DOHH2 (cell line): ENCODE measurements at regions not wholly inside any gene's neighbourhood (a gene's known extent, or its start where the extent isn't known, plus 50 kb on each side); places are given as distances from the start of the nearest gene placed in this dataset.

ENCODE experiments used
- H3F3A ChIP-seq: fragments of 200-600 bp; sonication (generic), shearing (Covaris generic); 2 replicates; pipeline ENCODE4 v1.6.0; 2016; ENCODE audit warnings: antibody characterized with exemption, mild to moderate bottlenecking; ENCODE audit not compliant: control insufficient read depth, insufficient read depth
- H3K27ac ChIP-seq: fragments of 200-600 bp; sonication (generic); 2 replicates; pipeline ENCODE4 v1.5.1; 2014; ENCODE audit warnings: low read depth, mild to moderate bottlenecking, low read length, moderate library complexity
- H3K27me3 ChIP-seq: fragments of 200-600 bp; sonication (generic); 2 replicates; pipeline ENCODE4 v1.6.1; 2014; ENCODE audit warnings: mild to moderate bottlenecking, low read length, mixed read lengths; ENCODE audit not compliant: control insufficient read depth
- H3K36me3 ChIP-seq: fragments of 200-600 bp; sonication (generic); 2 replicates; pipeline ENCODE4 v1.6.1; 2014; ENCODE audit warnings: mild to moderate bottlenecking, low read length, moderate library complexity, mixed read lengths; ENCODE audit not compliant: control insufficient read depth
- H3K4me1 ChIP-seq: fragments of 200-600 bp; sonication (generic); 2 replicates; pipeline ENCODE4 v1.6.1; 2014; ENCODE audit warnings: mild to moderate bottlenecking, low read length, mixed read lengths; ENCODE audit not compliant: control insufficient read depth
- H3K4me2 ChIP-seq: fragments of 200-600 bp; sonication (generic); 2 replicates; pipeline ENCODE4 v1.6.0; 2014; ENCODE audit warnings: mild to moderate bottlenecking, low read length, moderate library complexity
- H3K4me3 ChIP-seq: fragments of 200-600 bp; sonication (generic); 2 replicates; pipeline ENCODE4 v1.5.1; 2014; ENCODE audit warnings: mild to moderate bottlenecking, low read length, mixed read lengths
- H3K79me2 ChIP-seq: fragments of 200-600 bp; sonication (generic); 2 replicates; pipeline ENCODE4 v1.6.1; 2014; ENCODE audit warnings: mild to moderate bottlenecking, low read length, mixed read lengths; ENCODE audit not compliant: control insufficient read depth
- H3K9me2 ChIP-seq: fragments of 200-600 bp; sonication (generic); replicated peaks from 2 replicates; pipeline ENCODE4 v1.6.1; 2014; ENCODE audit warnings: mild to moderate bottlenecking, low read length, mixed read lengths; ENCODE audit not compliant: control insufficient read depth
- H3K9me3 ChIP-seq: fragments of 200-600 bp; sonication (generic); 2 replicates; pipeline ENCODE4 v1.6.1; 2014; ENCODE audit warnings: antibody characterized with exemption, low read length, mixed read lengths; ENCODE audit not compliant: control insufficient read depth, insufficient read depth
- H4K20me1 ChIP-seq: fragments of 200-600 bp; sonication (generic); 2 replicates; pipeline ENCODE4 v1.6.0; 2014; ENCODE audit warnings: low read depth, mild to moderate bottlenecking, antibody characterized with exemption, low read length, moderate library complexity; ENCODE audit not compliant: control insufficient read depth, insufficient read depth
- EZH2phosphoT487 ChIP-seq: fragments of 200-600 bp; sonication (generic); IDR thresholded peaks from 2 replicates; pipeline ENCODE4 v1.6.1; 2017; ENCODE audit warnings: borderline replicate concordance, mild to moderate bottlenecking, antibody characterized with exemption, low read length, moderate library complexity, mixed read lengths
- TF ChIP-seq, protein P1 (sequence below): fragments of 200-600 bp; sonication (generic); IDR thresholded peaks from one replicate; pipeline ENCODE4 v1.5.1; 2014; ENCODE audit warnings: antibody characterized with exemption, mild to moderate bottlenecking, low read depth, low read length; ENCODE audit not compliant: poor library complexity, severe bottlenecking

DNA sequence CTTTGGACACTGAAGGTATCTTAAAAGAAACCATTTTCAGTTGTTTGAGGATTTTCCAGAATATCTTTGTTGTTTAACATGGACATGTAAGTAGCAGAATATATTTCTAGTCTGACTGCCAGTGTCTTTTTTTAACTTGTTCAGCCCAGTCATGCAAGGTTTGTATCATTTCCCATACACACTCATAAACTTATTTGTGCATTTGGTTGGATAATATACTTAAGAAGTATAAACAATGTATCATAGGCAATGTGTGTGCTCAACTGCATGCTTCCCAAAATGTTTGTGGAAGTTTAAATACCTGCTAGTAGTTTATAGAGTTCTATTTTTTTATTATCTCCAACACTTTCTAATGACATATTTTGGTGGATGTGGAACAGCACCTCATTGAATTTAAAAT is 707.4 kb upstream of the FBXO33 start:
- Histone ChIP-seq H3K9me2 (no peaks in the 10 kb centered on the region), H3K27ac (no peak overlapping the region), H3K27me3 (no peaks in the 10 kb centered on the region), H3K4me2 (no peak overlapping the region), H3K4me3 (no peak overlapping the region), H3K4me1 (no peaks in the 10 kb centered on the region), H4K20me1 (no peaks in the 10 kb centered on the region), H3K9me3 (no peaks in the 10 kb centered on the region), H3K36me3 (no peaks in the 10 kb centered on the region), H3F3A (no peaks in the 10 kb centered on the region), H3K79me2 (no peaks in the 10 kb centered on the region)
- TF ChIP-seq, protein P1, sequence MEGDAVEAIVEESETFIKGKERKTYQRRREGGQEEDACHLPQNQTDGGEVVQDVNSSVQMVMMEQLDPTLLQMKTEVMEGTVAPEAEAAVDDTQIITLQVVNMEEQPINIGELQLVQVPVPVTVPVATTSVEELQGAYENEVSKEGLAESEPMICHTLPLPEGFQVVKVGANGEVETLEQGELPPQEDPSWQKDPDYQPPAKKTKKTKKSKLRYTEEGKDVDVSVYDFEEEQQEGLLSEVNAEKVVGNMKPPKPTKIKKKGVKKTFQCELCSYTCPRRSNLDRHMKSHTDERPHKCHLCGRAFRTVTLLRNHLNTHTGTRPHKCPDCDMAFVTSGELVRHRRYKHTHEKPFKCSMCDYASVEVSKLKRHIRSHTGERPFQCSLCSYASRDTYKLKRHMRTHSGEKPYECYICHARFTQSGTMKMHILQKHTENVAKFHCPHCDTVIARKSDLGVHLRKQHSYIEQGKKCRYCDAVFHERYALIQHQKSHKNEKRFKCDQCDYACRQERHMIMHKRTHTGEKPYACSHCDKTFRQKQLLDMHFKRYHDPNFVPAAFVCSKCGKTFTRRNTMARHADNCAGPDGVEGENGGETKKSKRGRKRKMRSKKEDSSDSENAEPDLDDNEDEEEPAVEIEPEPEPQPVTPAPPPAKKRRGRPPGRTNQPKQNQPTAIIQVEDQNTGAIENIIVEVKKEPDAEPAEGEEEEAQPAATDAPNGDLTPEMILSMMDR = no peak
- TF ChIP-seq EZH2phosphoT487 = no peak

DNA sequence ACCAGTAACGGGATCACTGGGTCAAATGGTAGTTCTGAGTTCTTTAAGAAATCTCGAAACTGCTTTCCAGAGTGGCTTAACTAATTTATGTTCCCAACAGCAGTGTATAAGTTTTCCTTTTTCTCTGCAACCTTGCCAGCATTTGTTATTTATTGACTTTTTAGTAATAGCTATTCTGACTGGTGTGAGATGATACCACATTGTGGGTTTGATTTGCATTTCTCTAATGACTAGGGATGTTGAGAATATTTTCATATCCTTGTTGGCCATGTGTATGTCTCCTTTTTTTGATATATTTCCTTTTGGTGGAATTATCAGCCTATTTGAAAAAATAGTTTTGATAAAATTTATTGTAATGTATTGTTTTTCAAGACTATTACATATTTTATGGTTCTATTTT is 701.2 kb upstream of the FBXO33 start:
- H3K79me2 ChIP-seq = no peaks in the 10 kb centered on the region
- no peaks in the 10 kb centered on the region for H3K4me1 ChIP-seq
- H3K9me2 ChIP-seq = no peaks in the 10 kb centered on the region
- H3K27ac ChIP-seq = no peak overlapping the region
- TF ChIP-seq, protein P1 = no peak
- TF ChIP-seq EZH2phosphoT487 = no peak
- H3K4me2 ChIP-seq = no peak overlapping the region
- no peak overlapping the region for H3K4me3 ChIP-seq
- H3K9me3 ChIP-seq = peaks cover 3% of the 10 kb centered on the region; the same call in 1 of the 2 replicates
- H3K27me3 ChIP-seq = no peaks in the 10 kb centered on the region
- no peaks in the 10 kb centered on the region for H4K20me1 ChIP-seq
- H3K36me3 ChIP-seq = no peaks in the 10 kb centered on the region
- H3F3A ChIP-seq = no peaks in the 10 kb centered on the region

DNA sequence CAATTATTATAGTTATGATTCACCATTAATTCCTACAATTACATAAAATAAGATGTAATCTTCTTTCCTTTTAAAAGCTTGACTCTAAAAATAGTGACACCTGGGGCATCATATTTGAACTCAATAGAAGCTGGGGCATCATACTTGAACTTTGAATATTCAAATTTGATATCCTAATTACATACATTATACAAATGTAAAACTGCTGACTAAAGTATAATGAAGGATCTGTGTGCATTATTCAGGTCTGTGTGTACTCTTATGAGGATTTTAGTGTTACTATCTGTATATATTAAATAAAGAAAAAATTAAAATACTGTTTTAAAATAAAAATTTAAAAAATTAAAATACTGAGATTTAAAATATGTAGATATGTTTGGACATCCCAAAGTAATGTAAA is 696.9 kb upstream of the FBXO33 start:
- Histone ChIP-seq H3K36me3 (no peaks in the 10 kb centered on the region), H4K20me1 (no peaks in the 10 kb centered on the region), H3K27ac (no peak overlapping the region), H3K4me3 (no peak overlapping the region), H3K27me3 (no peaks in the 10 kb centered on the region), H3K79me2 (no peaks in the 10 kb centered on the region), H3F3A (no peaks in the 10 kb centered on the region), H3K9me2 (no peaks in the 10 kb centered on the region), H3K4me2 (no peak overlapping the region), H3K9me3 (peaks cover 3% of the 10 kb centered on the region; the same call in 1 of the 2 replicates), H3K4me1 (no peaks in the 10 kb centered on the region)
- TF ChIP-seq, protein P1 = no peak
- TF ChIP-seq EZH2phosphoT487 = no peak

DNA sequence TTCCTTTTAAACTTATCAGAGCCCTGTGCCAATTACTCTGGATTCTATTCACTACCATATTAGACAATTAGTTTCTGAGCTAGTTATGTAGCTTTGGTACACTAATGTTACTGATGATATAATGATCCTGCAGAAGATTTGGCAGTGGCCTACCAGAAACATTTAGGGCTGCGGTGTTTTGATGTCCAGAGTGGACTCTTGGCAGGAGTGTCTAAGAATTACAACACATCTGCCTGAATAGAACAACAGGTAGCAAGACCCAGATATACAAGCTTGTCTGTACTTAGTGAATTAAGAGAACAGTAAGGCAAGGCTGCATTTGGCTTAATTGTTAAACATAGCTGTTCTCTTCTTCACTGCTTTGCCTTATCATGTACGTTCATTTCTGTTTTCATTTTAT is 691.6 kb upstream of the FBXO33 start:
- H3K4me2 ChIP-seq = no peak overlapping the region
- no peaks in the 10 kb centered on the region for H3K27me3 ChIP-seq
- TF ChIP-seq, protein P1 = no peak
- TF ChIP-seq EZH2phosphoT487 = no peak
- H3K4me3 ChIP-seq = no peak overlapping the region
- no peak overlapping the region for H3K27ac ChIP-seq
- no peaks in the 10 kb centered on the region for H3K9me2 ChIP-seq
- H3F3A ChIP-seq = no peaks in the 10 kb centered on the region
- H4K20me1 ChIP-seq = no peaks in the 10 kb centered on the region
- no peaks in the 10 kb centered on the region for H3K9me3 ChIP-seq
- H3K79me2 ChIP-seq = no peaks in the 10 kb centered on the region
- H3K4me1 ChIP-seq = peaks cover 15% of the 10 kb centered on the region
- no peaks in the 10 kb centered on the region for H3K36me3 ChIP-seq
